ENCODE measurements at regions not wholly inside any gene's neighbourhood (a gene's known extent, or its start where the extent isn't known, plus 50 kb on each side); places are given as distances from the start of the nearest gene placed in this dataset.
"Not testable (repeated sequence)": the region's sequence is repeated elsewhere in the genome, so short reads cannot be mapped to it uniquely, and the experiment has no call there.

DNA sequence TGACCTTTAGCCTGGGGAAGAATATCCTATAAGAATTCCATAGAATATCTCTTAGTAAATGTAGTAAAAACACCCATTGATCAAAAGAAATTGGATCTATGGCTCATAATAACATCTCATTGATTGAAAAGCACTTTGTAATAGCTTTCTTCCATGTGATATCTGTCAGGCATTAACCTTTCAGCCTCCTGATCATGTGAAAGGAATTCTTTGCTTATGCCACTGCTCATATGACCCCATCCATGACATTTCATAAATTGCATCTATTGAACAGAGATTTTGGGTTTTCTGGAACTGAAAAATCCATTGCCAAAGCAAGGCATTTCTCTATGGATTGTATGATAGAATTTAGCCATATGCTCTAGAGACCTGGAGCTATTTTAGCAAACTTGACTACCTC, 519.3 kb upstream of the PFKP start:
- Histone ChIP-seq H3K27ac (ENCODE audit: low read depth, low read length) (no peak overlapping the region), H3K9ac (ENCODE audit: low read length) (no peak overlapping the region), H4K20me1 (ENCODE audit: low read depth, low read length) (no peaks in the 10 kb centered on the region), H3K9me3 (ENCODE audit: insufficient read depth, low read length) (no peaks in the 10 kb centered on the region), H3K4me3 (ENCODE audit: insufficient read depth, low read length, poor library complexity, severe bottlenecking) (no peak overlapping the region), H3K9me2 (replicated peaks; ENCODE audit: insufficient read depth, low read length) (no peaks in the 10 kb centered on the region), H3K4me2 (ENCODE audit: low read depth, low read length, poor library complexity, severe bottlenecking) (no peak overlapping the region), H2AFZ (ENCODE audit: low read depth, low read length, severe bottlenecking) (no peak overlapping the region), H3K79me2 (ENCODE audit: insufficient read depth, low read length) (no peaks in the 10 kb centered on the region), H3K36me3 (ENCODE audit: low read length) (no peaks in the 10 kb centered on the region), H3K27me3 (ENCODE audit: low read length) (no peaks in the 10 kb centered on the region), H3F3A (ENCODE audit: insufficient read depth) (no peaks in the 10 kb centered on the region)
- TF ChIP-seq CTCF (IDR thresholded peaks at IDR 0.05; ENCODE audit: insufficient read depth, low read length, poor library complexity, severe bottlenecking) = no peak
- no peak for TF ChIP-seq EZH2phosphoT487 (conservative IDR thresholded peaks at IDR 0.05; ENCODE audit: low read length)

- no peaks in the 10 kb centered on the region for H3K36me3 ChIP-seq (ENCODE audit: low read length)
- H2AFZ ChIP-seq (ENCODE audit: low read depth, low read length, severe bottlenecking) = no peak overlapping the region
- H3K79me2 ChIP-seq (ENCODE audit: insufficient read depth, low read length) = no peaks in the 10 kb centered on the region
- H3K9ac ChIP-seq (ENCODE audit: low read length) = no peak overlapping the region
- H3K27ac ChIP-seq (ENCODE audit: low read depth, low read length) = no peak overlapping the region
- no peaks in the 10 kb centered on the region for H3F3A ChIP-seq (ENCODE audit: insufficient read depth)
- no peak overlapping the region for H3K4me3 ChIP-seq (ENCODE audit: insufficient read depth, low read length, poor library complexity, severe bottlenecking)
- TF ChIP-seq EZH2phosphoT487 (conservative IDR thresholded peaks at IDR 0.05; ENCODE audit: low read length) (no peak), CTCF (IDR thresholded peaks at IDR 0.05; ENCODE audit: insufficient read depth, low read length, poor library complexity, severe bottlenecking) (no peak)
- no peaks in the 10 kb centered on the region for H4K20me1 ChIP-seq (ENCODE audit: low read depth, low read length)
- H3K9me2 ChIP-seq (replicated peaks; ENCODE audit: insufficient read depth, low read length) = no peaks in the 10 kb centered on the region
- no peak overlapping the region for H3K4me2 ChIP-seq (ENCODE audit: low read depth, low read length, poor library complexity, severe bottlenecking)
- H3K9me3 ChIP-seq (ENCODE audit: insufficient read depth, low read length) = no peaks in the 10 kb centered on the region
- H3K27me3 ChIP-seq (ENCODE audit: low read length) = no peaks in the 10 kb centered on the region
These were observed 519.7 kb upstream of the PFKP start for GRCh38 chr10:2547606-2548005.

GRCh38 chr10:2546894-2547293, 520.5 kb upstream of the PFKP start:
- not testable (repeated sequence) for H3F3A ChIP-seq (ENCODE audit: insufficient read depth); H3K27me3 ChIP-seq (ENCODE audit: low read length); H3K79me2 ChIP-seq (ENCODE audit: insufficient read depth, low read length); H3K4me3 ChIP-seq (ENCODE audit: insufficient read depth, low read length, poor library complexity, severe bottlenecking); H3K9ac ChIP-seq (ENCODE audit: low read length); H3K27ac ChIP-seq (ENCODE audit: low read depth, low read length); H2AFZ ChIP-seq (ENCODE audit: low read depth, low read length, severe bottlenecking); H3K9me3 ChIP-seq (ENCODE audit: insufficient read depth, low read length); H3K9me2 ChIP-seq (replicated peaks; ENCODE audit: insufficient read depth, low read length); H4K20me1 ChIP-seq (ENCODE audit: low read depth, low read length); H3K36me3 ChIP-seq (ENCODE audit: low read length); H3K4me2 ChIP-seq (ENCODE audit: low read depth, low read length, poor library complexity, severe bottlenecking)

GRCh38 chr10:2543974-2544373, 523.4 kb upstream of the PFKP start:
- no peaks in the 10 kb centered on the region for H3K9me2 ChIP-seq (replicated peaks; ENCODE audit: insufficient read depth, low read length)
- H3K9ac ChIP-seq (ENCODE audit: low read length) = no peak overlapping the region
- H3K36me3 ChIP-seq (ENCODE audit: low read length) = no peaks in the 10 kb centered on the region
- H3K4me3 ChIP-seq (ENCODE audit: insufficient read depth, low read length, poor library complexity, severe bottlenecking) = no peak overlapping the region
- H3K27me3 ChIP-seq (ENCODE audit: low read length) = no peaks in the 10 kb centered on the region
- H3K27ac ChIP-seq (ENCODE audit: low read depth, low read length) = no peak overlapping the region
- no peak for TF ChIP-seq CTCF (IDR thresholded peaks at IDR 0.05; ENCODE audit: insufficient read depth, low read length, poor library complexity, severe bottlenecking)
- TF ChIP-seq EZH2phosphoT487 (conservative IDR thresholded peaks at IDR 0.05; ENCODE audit: low read length) = no peak
- no peaks in the 10 kb centered on the region for H4K20me1 ChIP-seq (ENCODE audit: low read depth, low read length)
- no peak overlapping the region for H2AFZ ChIP-seq (ENCODE audit: low read depth, low read length, severe bottlenecking)
- H3K4me2 ChIP-seq (ENCODE audit: low read depth, low read length, poor library complexity, severe bottlenecking) = no peak overlapping the region
- H3K79me2 ChIP-seq (ENCODE audit: insufficient read depth, low read length) = no peaks in the 10 kb centered on the region
- H3F3A ChIP-seq (ENCODE audit: insufficient read depth) = no peaks in the 10 kb centered on the region
- no peaks in the 10 kb centered on the region for H3K9me3 ChIP-seq (ENCODE audit: insufficient read depth, low read length)

Measured in SU-DHL-6 (cell line).